OCI-LY7 (cell line): ENCODE measurements at regions not wholly inside any gene's neighbourhood (a gene's known extent, or its start where the extent isn't known, plus 50 kb on each side); places are given as distances from the start of the nearest gene placed in this dataset.

Source experiments
- BruUV-seq: library from RNA; stranded (reverse); fragments of 400-500 nt; replicated peaks from 2 replicates; lab custom pipeline; 2021; lab: Mats Ljungman, UMichigan
- CTCF ChIA-PET: fragments of 300-600 bp; sonication (Branson Sonifier 250); formaldehyde crosslinking; loops from one replicate; lab custom pipeline; 2022; ENCODE audit warnings: antibody characterized with exemption; ENCODE audit not compliant: unreplicated experiment; lab: Charles Lee
- POLR2A ChIA-PET: fragments of 300-600 bp; sonication (Branson Sonifier 250); formaldehyde crosslinking; loops from one replicate; lab custom pipeline; 2022; ENCODE audit warnings: antibody characterized with exemption; lab: Charles Lee
- DNase-seq: peaks from one replicate; pipeline ENCODE4 v3.0.0-alpha.2; 2015; ENCODE audit warnings: low spot score
- H2AFZ ChIP-seq: fragments of 200-600 bp; sonication (generic), shearing (Covaris generic); 2 replicates; pipeline ENCODE4 v1.6.1; 2014; ENCODE audit warnings: mild to moderate bottlenecking, antibody characterized with exemption, low read length, moderate library complexity
- H3K27ac ChIP-seq: fragments of 200-600 bp; sonication (generic); 2 replicates; pipeline ENCODE4 v1.5.1; 2014; ENCODE audit warnings: mixed run types, low read depth, mild to moderate bottlenecking, moderate library complexity, low read length, inconsistent platforms; ENCODE audit not compliant: poor library complexity, severe bottlenecking
- H3K36me3 ChIP-seq: fragments of 200-600 bp; sonication (generic); 2 replicates; pipeline ENCODE4 v1.6.1; 2014; ENCODE audit warnings: mild to moderate bottlenecking, antibody characterized with exemption, low read length, moderate library complexity, mixed read lengths; ENCODE audit not compliant: insufficient read depth
- H3K4me1 ChIP-seq: fragments of 200-600 bp; sonication (generic); 2 replicates; pipeline ENCODE4 v1.5.1; 2014; ENCODE audit warnings: mild to moderate bottlenecking, low read length; ENCODE audit not compliant: insufficient read depth, poor library complexity, severe bottlenecking
- H3K4me2 ChIP-seq: fragments of 200-600 bp; sonication (generic); 2 replicates; pipeline ENCODE4 v1.6.1; 2014; ENCODE audit warnings: mild to moderate bottlenecking, low read length
- H3K4me3 ChIP-seq: fragments of 200-600 bp; sonication (generic); 2 replicates; pipeline ENCODE4 v1.5.1; 2014; ENCODE audit warnings: mild to moderate bottlenecking, low read depth, low read length; ENCODE audit not compliant: poor library complexity, severe bottlenecking
- H3K79me2 ChIP-seq: fragments of 200-600 bp; sonication (generic); 2 replicates; pipeline ENCODE4 v1.6.1; 2016; ENCODE audit warnings: low read depth, mild to moderate bottlenecking, low read length, moderate library complexity, mixed read lengths; ENCODE audit not compliant: insufficient read depth
- H3K9me2 ChIP-seq: fragments of 200-600 bp; sonication (generic); 2 replicates; pipeline ENCODE4 v1.6.1; 2016; ENCODE audit warnings: mild to moderate bottlenecking, low read length, mixed read lengths; ENCODE audit not compliant: insufficient read depth
- H3K9me3 ChIP-seq: fragments of 200-600 bp; sonication (generic); 2 replicates; pipeline ENCODE4 v1.6.1; 2014; ENCODE audit warnings: mild to moderate bottlenecking, mixed run types, low read length, mixed read lengths
- H4K20me1 ChIP-seq: fragments of 200-600 bp; sonication (generic); 2 replicates; pipeline ENCODE4 v1.6.1; 2014; ENCODE audit warnings: mild to moderate bottlenecking, antibody characterized with exemption, low read length, moderate library complexity, mixed read lengths; ENCODE audit not compliant: insufficient read depth
- CTCF ChIP-seq: fragments of 200-600 bp; sonication (generic); conservative IDR thresholded peaks from 2 replicates; pipeline ENCODE4 v1.5.1; 2014; ENCODE audit warnings: mild to moderate bottlenecking, antibody characterized with exemption, low read length, moderate library complexity, mixed read lengths
- EZH2phosphoT487 ChIP-seq: fragments of 200-600 bp; sonication (generic); IDR thresholded peaks from 2 replicates; pipeline ENCODE4 v1.6.1; 2018; ENCODE audit warnings: low read depth, borderline replicate concordance, mild to moderate bottlenecking, mixed run types, antibody characterized with exemption, low read length, moderate library complexity, mixed read lengths
- intact Hi-C: fragments of 100-400 bp; cut with micrococcal nuclease; formaldehyde crosslinking; loops from one replicate; pipeline ENCODE4 v1.10.0; 2022; ENCODE audit not compliant: unreplicated experiment

- POLR2A ChIA-PET, result no interaction called here
- Histone ChIP-seq H4K20me1 (no peaks in the 10 kb centered on the region), H3K4me3 (no peak overlapping the region), H3K36me3 (no peaks in the 10 kb centered on the region), H3K9me2 (no peaks in the 10 kb centered on the region), H3K9me3 (no peaks in the 10 kb centered on the region), H2AFZ (no peak overlapping the region), H3K79me2 (no peaks in the 10 kb centered on the region), H3K4me2 (no peak overlapping the region), H3K4me1 (no peaks in the 10 kb centered on the region), H3K27ac (no peak overlapping the region)
- no peak for TF ChIP-seq EZH2phosphoT487
- no peak for TF ChIP-seq CTCF
- no TSS peak for BruUV-seq
- DNase-seq, result no peak
- CTCF ChIA-PET, result no interaction called here
- intact Hi-C loops, result no loop called here
Measured at GRCh38 chr11:130722401-130722800, 193.9 kb downstream of the SNX19 start.

GRCh38 chr11:130725421-130726233 is 190.7 kb downstream of the SNX19 start:
- no peaks in the 10 kb centered on the region for H3K36me3 ChIP-seq
- POLR2A ChIA-PET, result no interaction called here
- H3K9me2 ChIP-seq, result no peaks in the 10 kb centered on the region
- H3K79me2 ChIP-seq, result no peaks in the 10 kb centered on the region
- no TSS peak for BruUV-seq
- CTCF ChIA-PET, result no interaction called here
- no peak for TF ChIP-seq CTCF
- TF ChIP-seq EZH2phosphoT487, result no peak
- DNase-seq, result no peak
- H2AFZ ChIP-seq, result no peak overlapping the region
- no peak overlapping the region for H3K4me2 ChIP-seq
- no peak overlapping the region for H3K27ac ChIP-seq
- H3K9me3 ChIP-seq, result no peaks in the 10 kb centered on the region
- no peaks in the 10 kb centered on the region for H3K4me1 ChIP-seq
- no peak overlapping the region for H3K4me3 ChIP-seq
- no peaks in the 10 kb centered on the region for H4K20me1 ChIP-seq
- intact Hi-C loops, result no loop called here
